Activated CD4-positive, alpha-beta T cell treated with anti-CD3 and anti-CD28 coated beads for 36 hours (primary cell): ENCODE measurements at regions not wholly inside any gene's neighbourhood (a gene's known extent, or its start where the extent isn't known, plus 50 kb on each side); places are given as distances from the start of the nearest gene placed in this dataset.

Source experiments
- ATAC-seq: fragments of 200-7000 bp; cut with Tn5 transposase; one replicate; pipeline ENCODE4 v1.10.0; 2021; ENCODE audit warnings: mild to moderate bottlenecking, moderate library complexity
- CTCF ChIA-PET: fragments of 350-600 bp; sonication (Branson Sonifier 250); formaldehyde crosslinking; loops from one replicate; lab custom pipeline; 2021; ENCODE audit warnings: antibody characterized with exemption; lab: Charles Lee
- POLR2A ChIA-PET: fragments of 350-600 bp; sonication (Branson Sonifier 250); formaldehyde crosslinking; loops from one replicate; lab custom pipeline; 2021; ENCODE audit warnings: antibody characterized with exemption, inconsistent platforms; lab: Charles Lee
- DNase-seq: peaks from one replicate; pipeline ENCODE4 v3.0.0-alpha.2; 2020
- H3K27ac Mint-ChIP-seq: one replicate; pipeline ENCODE4 v1.8.0; 2021; ENCODE audit warnings: mixed read lengths
- H3K27me3 Mint-ChIP-seq: one replicate; pipeline ENCODE4 v1.8.0; 2021; ENCODE audit warnings: mixed read lengths
- H3K36me3 Mint-ChIP-seq: one replicate; pipeline ENCODE4 v1.8.0; 2021; ENCODE audit warnings: low read depth, mixed read lengths
- H3K4me1 Mint-ChIP-seq: one replicate; pipeline ENCODE4 v1.8.0; 2021; ENCODE audit warnings: mixed read lengths
- H3K4me3 Mint-ChIP-seq: one replicate; pipeline ENCODE4 v1.8.0; 2021; ENCODE audit warnings: mild to moderate bottlenecking, moderate library complexity, mixed read lengths
- H3K9me3 Mint-ChIP-seq: one replicate; pipeline ENCODE4 v1.8.0; 2021; ENCODE audit warnings: low read depth, mixed read lengths
- intact Hi-C, 2 experiments: fragments of 100-400 bp; cut with DNase I in 1 of 2; cut with micrococcal nuclease in 1 of 2; formaldehyde crosslinking; loops; one replicate each; pipeline versions ENCODE4 v1.14.2 to v1.15.1; 2022 to 2024; cut with DNase I, micrococcal nuclease

DNA sequence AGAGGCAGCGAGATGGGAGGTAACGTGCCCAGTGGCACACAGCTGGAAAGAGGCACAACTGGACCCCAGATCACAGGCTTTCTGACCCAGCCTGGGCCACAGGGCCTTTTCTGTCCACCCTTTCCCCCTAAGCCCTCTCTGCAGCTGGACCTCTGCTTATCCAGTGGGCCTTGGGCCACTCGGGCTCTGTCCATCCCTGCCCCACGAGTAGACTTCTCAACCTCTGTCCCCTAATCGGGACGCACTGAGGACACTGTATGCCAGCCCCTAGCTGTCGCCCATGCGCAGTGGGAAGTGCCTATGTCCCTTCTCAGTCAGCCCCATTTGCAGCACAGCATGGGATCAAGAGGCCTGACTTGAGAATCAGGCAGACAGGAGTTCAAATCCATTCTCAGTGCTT lies 65.6 kb upstream of the NEURL1B start:
- Mint-ChIP-seq H3K4me3 (no peak overlapping the region), H3K9me3 (no peaks in the 10 kb centered on the region), H3K4me1 (no peaks in the 10 kb centered on the region), H3K27me3 (no peaks in the 10 kb centered on the region), H3K36me3 (no peaks in the 10 kb centered on the region), H3K27ac (no peak overlapping the region)
- ChIA-PET POLR2A (no interaction called here), CTCF (no interaction called here)
- DNase-seq, result no peak
- no peak for ATAC-seq
- intact Hi-C loops, result no loop called here

DNA sequence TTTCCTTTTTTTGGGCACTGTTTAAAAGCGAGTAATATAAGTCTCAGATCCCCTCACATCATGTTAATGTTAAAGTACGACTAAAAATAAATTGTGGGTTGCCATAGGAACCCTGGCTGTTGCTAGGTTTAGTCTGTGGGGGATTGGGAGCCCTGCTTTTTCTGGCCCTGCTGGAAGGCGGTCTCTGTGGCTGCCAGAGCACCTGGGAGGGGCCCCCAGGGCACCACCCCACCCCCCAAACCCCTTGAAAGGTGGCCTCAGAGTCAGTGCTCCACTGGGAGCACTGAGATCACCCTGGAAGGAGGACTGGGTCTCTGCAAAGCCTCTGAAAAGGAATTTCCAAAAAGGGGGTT lies 66.2 kb upstream of the NEURL1B start:
- no peak overlapping the region for H3K27ac Mint-ChIP-seq
- ATAC-seq, result no peak
- no peaks in the 10 kb centered on the region for H3K9me3 Mint-ChIP-seq
- intact Hi-C loops, result no loop called here
- POLR2A ChIA-PET, result no interaction called here
- CTCF ChIA-PET, result no interaction called here
- no peaks in the 10 kb centered on the region for H3K36me3 Mint-ChIP-seq
- H3K4me3 Mint-ChIP-seq, result no peak overlapping the region
- no peak for DNase-seq
- no peaks in the 10 kb centered on the region for H3K4me1 Mint-ChIP-seq
- no peaks in the 10 kb centered on the region for H3K27me3 Mint-ChIP-seq

DNA sequence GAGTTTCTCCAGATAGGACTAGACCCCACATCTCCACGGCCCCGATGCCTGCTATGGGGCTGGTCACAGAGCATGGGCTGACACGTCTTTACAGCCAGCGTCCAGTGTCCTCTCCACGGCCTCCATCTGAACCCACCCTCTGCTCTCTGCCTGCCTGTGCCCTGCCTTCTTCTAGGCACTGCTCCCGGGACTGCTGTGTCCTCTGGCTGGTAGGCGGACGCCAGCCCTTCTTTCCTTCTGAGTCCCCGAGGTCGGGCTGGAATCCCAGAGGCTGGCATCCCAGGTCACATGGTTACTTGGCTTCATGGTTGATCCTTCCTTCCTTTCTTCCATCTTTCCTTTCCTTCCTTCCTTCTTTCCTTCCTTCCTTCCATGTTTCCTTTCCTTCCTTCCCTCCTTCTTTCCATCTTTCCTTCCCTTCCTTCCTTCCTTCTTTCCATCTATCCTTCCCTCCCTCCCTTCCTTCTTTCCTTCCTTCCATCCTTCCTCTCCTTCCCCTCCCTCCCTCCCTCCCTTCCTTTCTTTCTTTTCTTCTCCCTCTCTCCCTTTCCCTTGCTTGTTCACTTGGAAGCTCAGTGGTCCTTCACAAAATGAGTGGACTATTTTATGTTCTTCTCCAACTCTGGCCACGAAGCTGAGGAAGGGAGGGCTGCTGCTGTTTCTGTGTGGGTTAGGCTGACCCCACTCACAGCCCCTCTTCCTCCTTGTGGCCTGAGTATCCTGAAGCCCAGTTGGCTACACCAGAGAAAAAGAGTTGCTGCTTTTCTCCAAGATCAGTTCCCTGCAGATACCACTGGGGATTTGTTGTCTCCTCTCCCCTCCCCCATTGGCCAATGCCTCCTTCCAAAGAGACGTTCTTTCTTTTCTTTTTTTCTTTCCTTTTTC lies 66.8 kb upstream of the NEURL1B start:
- H3K27ac Mint-ChIP-seq, result no peak overlapping the region
- H3K4me3 Mint-ChIP-seq, result no peak overlapping the region
- intact Hi-C loops, result no loop called here
- no peaks in the 10 kb centered on the region for H3K27me3 Mint-ChIP-seq
- H3K9me3 Mint-ChIP-seq, result no peaks in the 10 kb centered on the region
- ChIA-PET POLR2A (no interaction called here), CTCF (no interaction called here)
- ATAC-seq, result no peak
- H3K4me1 Mint-ChIP-seq, result no peaks in the 10 kb centered on the region
- H3K36me3 Mint-ChIP-seq, result no peaks in the 10 kb centered on the region
- DNase-seq, result no peak

- Mint-ChIP-seq H3K9me3 (no peaks in the 10 kb centered on the region), H3K4me3 (no peak overlapping the region), H3K4me1 (no peaks in the 10 kb centered on the region), H3K27me3 (no peaks in the 10 kb centered on the region), H3K27ac (no peak overlapping the region), H3K36me3 (no peaks in the 10 kb centered on the region)
- ATAC-seq (no peak), DNase-seq (no peak)
- POLR2A ChIA-PET, result no interaction called here
- CTCF ChIA-PET, result interaction anchor here (0.8 kb wide), 1 partner anchor 10 kb away, joined by 4 read pairs; no protein-coding TSS in a partner anchor
- intact Hi-C loops, result no loop called here
These were observed 67.8 kb upstream of the NEURL1B start for GRCh38 chr5:172573120-172573882.

- no peak overlapping the region for H3K27ac Mint-ChIP-seq
- POLR2A ChIA-PET, result no interaction called here
- CTCF ChIA-PET, result no interaction called here
- no peaks in the 10 kb centered on the region for H3K4me1 Mint-ChIP-seq
- no peaks in the 10 kb centered on the region for H3K27me3 Mint-ChIP-seq
- DNase-seq (no peak), ATAC-seq (no peak)
- H3K36me3 Mint-ChIP-seq, result no peaks in the 10 kb centered on the region
- H3K4me3 Mint-ChIP-seq, result no peak overlapping the region
- no peaks in the 10 kb centered on the region for H3K9me3 Mint-ChIP-seq
- intact Hi-C loops, result no loop called here
These were observed 68.6 kb upstream of the NEURL1B start for GRCh38 chr5:172572440-172572839.

DNA sequence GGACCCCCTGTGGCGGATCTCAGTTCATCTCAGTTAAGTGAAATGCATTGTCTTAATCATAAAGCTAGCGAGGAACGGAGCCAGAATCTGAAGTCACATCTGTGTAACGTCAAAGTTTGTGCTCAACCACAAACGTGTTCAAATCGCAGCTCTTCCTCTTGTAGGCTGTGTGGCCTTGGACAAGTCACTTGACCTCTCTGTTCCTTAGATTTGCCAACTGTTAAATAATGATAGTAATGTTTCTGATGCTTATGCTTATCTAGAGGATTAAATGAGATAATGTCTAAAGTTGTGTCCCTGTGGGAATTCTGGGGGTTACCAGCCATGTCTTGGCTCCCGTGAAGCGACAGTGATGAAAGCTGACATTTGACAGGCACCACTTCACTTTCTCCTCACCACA lies 69.2 kb upstream of the NEURL1B start:
- intact Hi-C loops, result no loop called here
- POLR2A ChIA-PET, result no interaction called here
- Mint-ChIP-seq H3K36me3 (no peaks in the 10 kb centered on the region), H3K9me3 (no peaks in the 10 kb centered on the region), H3K27ac (no peak overlapping the region), H3K4me3 (no peak overlapping the region), H3K27me3 (no peaks in the 10 kb centered on the region), H3K4me1 (no peaks in the 10 kb centered on the region)
- CTCF ChIA-PET, result no interaction called here
- DNase-seq, result no peak
- no peak for ATAC-seq

- H3K4me3 Mint-ChIP-seq, result no peak overlapping the region
- DNase-seq (no peak), ATAC-seq (no peak)
- CTCF ChIA-PET, result no interaction called here
- no peaks in the 10 kb centered on the region for H3K36me3 Mint-ChIP-seq
- no peaks in the 10 kb centered on the region for H3K4me1 Mint-ChIP-seq
- intact Hi-C loops, result no loop called here
- no peak overlapping the region for H3K27ac Mint-ChIP-seq
- no peaks in the 10 kb centered on the region for H3K9me3 Mint-ChIP-seq
- POLR2A ChIA-PET, result no interaction called here
- no peaks in the 10 kb centered on the region for H3K27me3 Mint-ChIP-seq
These were observed 69.7 kb upstream of the NEURL1B start for GRCh38 chr5:172571413-172571812.

DNA sequence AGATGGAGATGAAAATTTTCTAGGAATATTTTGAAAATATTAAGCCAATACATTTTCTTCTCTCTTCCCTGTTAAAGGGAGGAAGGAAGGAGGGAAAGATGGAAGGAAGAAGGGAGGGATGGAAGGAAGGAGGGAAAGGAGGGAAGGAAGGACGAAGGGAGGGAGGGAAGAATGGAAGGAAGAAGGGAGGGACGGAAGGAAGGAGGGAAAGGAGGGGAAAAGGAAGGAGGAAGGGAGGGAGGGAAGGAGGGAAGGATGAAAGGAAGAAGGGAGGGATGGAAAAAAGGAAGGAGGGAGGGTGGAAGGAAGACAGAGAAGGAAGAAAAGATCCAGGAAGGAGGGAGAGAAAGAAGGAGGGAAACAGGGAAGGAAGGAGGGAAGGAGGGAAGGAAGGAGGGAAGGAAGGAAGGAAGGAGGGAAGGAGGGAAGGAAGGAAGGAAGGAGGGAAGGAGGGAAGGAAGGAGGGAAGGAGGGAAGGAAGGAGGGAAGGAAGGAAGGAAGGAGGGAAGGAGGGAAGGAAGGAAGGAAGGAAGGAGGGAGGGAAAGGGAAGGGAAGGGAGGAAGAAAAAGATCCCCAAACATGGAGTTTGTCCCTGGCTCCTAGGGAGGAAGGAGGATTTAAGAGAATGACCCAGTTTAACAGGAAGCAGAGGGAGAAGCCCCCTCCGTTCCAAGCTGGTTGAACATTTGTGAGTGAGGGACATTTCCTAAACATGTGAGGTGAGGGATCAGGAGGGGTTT lies 70.3 kb upstream of the NEURL1B start:
- no peak overlapping the region for H3K4me3 Mint-ChIP-seq
- H3K9me3 Mint-ChIP-seq, result no peaks in the 10 kb centered on the region
- intact Hi-C loops, result no loop called here
- ATAC-seq, result no peak
- no peaks in the 10 kb centered on the region for H3K36me3 Mint-ChIP-seq
- CTCF ChIA-PET, result no interaction called here
- DNase-seq, result no peak
- no peak overlapping the region for H3K27ac Mint-ChIP-seq
- POLR2A ChIA-PET, result no interaction called here
- no peaks in the 10 kb centered on the region for H3K4me1 Mint-ChIP-seq
- no peaks in the 10 kb centered on the region for H3K27me3 Mint-ChIP-seq

DNA sequence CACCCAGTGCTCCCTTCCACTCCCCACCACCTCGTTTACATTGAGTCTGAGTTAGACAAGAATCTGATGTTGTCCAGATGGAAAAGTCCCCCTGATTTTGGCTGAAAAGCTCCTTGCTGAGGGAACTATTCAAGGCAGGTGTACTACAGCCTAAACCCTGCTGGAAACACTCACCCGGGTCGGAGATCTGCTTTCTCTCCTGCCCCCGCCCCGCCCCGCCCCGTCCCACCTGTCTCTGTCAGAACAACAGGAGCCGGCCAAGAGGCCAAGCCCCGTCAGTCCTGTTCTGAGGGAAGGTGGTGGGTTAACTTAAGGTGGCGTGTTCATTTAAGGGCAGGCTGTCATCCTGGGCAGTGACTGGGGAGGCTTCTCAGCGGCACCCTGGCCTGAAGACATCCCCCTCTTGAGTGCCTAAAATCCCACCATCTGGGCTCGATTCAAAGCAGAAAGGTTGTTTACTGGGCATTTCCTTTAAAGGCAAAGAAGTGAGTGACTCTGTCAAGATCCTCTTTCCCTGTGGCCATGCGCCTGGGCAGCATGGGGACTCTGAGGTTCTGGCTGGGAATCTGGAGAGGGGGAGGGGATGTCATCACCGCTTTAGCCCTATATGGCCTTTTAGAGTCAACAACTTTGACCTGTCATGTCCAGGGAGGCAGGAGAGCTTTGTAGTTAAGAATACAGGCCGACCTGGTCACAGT lies 71.1 kb upstream of the NEURL1B start:
- intact Hi-C loops, result no loop called here
- Mint-ChIP-seq H3K36me3 (no peaks in the 10 kb centered on the region), H3K27ac (no peak overlapping the region), H3K4me3 (no peak overlapping the region), H3K9me3 (no peaks in the 10 kb centered on the region), H3K27me3 (no peaks in the 10 kb centered on the region), H3K4me1 (no peaks in the 10 kb centered on the region)
- ChIA-PET POLR2A (no interaction called here), CTCF (interaction anchor here (0.6 kb wide), 1 partner anchor 772 kb away, joined by 5 read pairs; no protein-coding TSS in a partner anchor)
- DNase-seq (no peak), ATAC-seq (no peak)

DNA sequence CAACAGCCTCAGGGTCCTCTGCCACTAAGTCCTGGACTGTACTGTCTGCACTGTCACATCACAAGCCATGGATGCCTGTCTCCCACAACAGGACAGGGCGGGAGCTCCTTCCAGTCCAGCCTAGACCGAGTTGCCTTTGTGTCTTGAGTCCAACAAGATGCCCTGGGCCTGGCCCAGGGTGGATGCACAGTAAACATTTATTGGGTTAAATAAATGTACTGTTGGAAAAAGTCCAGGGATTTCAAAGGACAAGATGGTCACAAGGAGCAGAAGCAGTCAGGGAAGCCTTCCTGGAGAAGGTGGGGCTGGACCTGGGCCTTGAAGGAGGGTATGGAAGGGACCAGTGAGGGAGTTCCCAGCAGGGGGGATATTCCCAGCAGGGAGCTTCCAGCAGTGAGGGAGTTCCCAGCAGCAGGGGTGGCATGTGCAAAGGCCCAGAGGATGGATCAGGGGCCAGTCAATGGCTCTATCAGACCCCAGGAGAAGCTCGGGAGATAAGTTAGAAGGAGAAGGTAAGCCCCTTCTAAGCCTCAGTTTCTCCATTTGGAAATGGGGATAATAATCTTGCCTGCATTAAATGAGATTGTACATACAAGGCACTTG lies 72.7 kb upstream of the NEURL1B start:
- intact Hi-C loops, result no loop called here
- no peak overlapping the region for H3K4me3 Mint-ChIP-seq
- no peaks in the 10 kb centered on the region for H3K4me1 Mint-ChIP-seq

GRCh38 chr5:172567843-172568242 lies 73.2 kb upstream of the NEURL1B start:
- no peaks in the 10 kb centered on the region for H3K9me3 Mint-ChIP-seq
- intact Hi-C loops, result no loop called here
- no peak overlapping the region for H3K4me3 Mint-ChIP-seq
- CTCF ChIA-PET, result no interaction called here
- ATAC-seq, result no peak
- no peaks in the 10 kb centered on the region for H3K4me1 Mint-ChIP-seq
- peaks cover under 1% of the 10 kb centered on the region for H3K27me3 Mint-ChIP-seq
- no peaks in the 10 kb centered on the region for H3K36me3 Mint-ChIP-seq
- no peak for DNase-seq
- POLR2A ChIA-PET, result no interaction called here
- no peak overlapping the region for H3K27ac Mint-ChIP-seq

More for the DNA sequence above, 72.7 kb upstream of the NEURL1B start:
- POLR2A ChIA-PET, result no interaction called here
- DNase-seq, result no peak
- Mint-ChIP-seq H3K27ac (no peak overlapping the region), H3K27me3 (no peaks in the 10 kb centered on the region), H3K36me3 (no peaks in the 10 kb centered on the region), H3K9me3 (no peaks in the 10 kb centered on the region)
- no peak for ATAC-seq
- CTCF ChIA-PET, result no interaction called here
